HCT116 (cell line): ENCODE measurements at regions not wholly inside any gene's neighbourhood (a gene's known extent, or its start where the extent isn't known, plus 50 kb on each side); places are given as distances from the start of the nearest gene placed in this dataset.

ENCODE experiments used
- EGR1 ChIP-seq: IDR thresholded peaks from 2 replicates; pipeline ENCODE4 v1.6.1; 2012; ENCODE audit warnings: low read depth
- POLR2A ChIP-seq: IDR thresholded peaks from 2 replicates; pipeline ENCODE4 v1.7.0; 2011; ENCODE audit warnings: borderline replicate concordance; ENCODE audit not compliant: insufficient read depth, insufficient read length; ENCODE audit errors: extremely low read depth

GRCh38 chr11:19455731-19456130, 215.0 kb upstream of the E2F8 start:
- TF ChIP-seq POLR2A (no peak), EGR1 (no peak)
